ELF-1 (cell line): ENCODE measurements at regions not wholly inside any gene's neighbourhood (a gene's known extent, or its start where the extent isn't known, plus 50 kb on each side); places are given as distances from the start of the nearest gene placed in this dataset.
"Not testable (repeated sequence)": the region's sequence is repeated elsewhere in the genome, so short reads cannot be mapped to it uniquely, and the experiment has no call there.

Source experiments
- DNase-seq: peaks from one replicate; pipeline ENCODE4 v3.0.0-alpha.2; 2016; ENCODE audit warnings: low read depth, low spot score

DNA sequence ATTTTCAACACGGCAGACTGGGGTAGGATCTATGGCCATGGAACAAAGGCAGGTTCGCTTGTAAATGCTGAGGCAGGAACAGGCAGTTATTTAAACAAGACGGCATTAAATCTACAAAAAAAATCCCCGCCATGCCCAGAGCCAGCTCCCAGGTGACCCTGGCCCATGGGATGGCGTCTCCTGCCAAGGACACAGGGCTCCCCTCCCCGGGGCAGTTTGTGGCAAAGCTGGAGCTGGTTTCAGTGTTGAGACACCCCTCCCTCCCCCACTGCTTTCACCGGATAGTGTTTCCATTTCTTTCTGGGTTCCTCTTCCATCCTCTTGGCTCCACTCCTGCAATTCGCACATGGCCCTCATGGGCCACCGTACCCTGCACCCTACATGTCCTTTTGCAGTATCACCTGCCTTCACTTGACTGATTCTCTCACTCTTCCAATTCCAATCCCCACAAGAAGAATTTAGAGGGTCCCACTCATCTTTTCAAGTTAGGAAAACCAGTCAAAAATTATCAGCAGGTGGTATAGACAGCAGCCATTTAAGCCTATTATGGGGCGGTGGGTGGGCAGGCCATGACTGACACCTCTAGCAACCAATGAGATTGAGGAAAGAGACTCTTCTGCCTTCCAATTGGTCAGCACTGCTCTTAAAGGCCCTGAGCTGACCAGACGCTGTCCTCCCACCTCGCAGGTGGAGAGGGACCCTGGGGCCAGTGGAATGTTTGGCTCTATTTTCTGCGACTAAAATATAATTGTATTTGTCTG lies 52.0 kb downstream of the OLIG1 start:
- DNase-seq: peak; percentile 78

DNA sequence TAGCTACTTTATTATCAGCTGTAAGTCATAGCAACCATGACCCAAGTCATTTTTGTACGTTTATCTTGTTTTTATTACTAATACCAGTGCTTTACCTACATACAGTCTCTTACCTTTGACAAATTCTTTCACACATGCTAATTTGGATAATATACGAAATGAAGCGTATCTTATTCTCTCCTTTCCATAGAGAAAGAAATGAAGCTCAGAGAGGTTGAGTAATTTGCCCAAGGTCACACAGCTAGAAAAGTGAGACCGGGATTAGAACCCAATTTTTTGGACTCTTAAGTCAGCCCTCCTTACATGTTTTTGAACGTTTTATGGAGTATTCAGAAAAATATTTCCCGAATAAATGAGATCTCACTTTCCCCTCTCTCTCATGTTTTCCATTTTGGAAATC lies 52.6 kb downstream of the OLIG1 start:
- no peak for DNase-seq

DNA sequence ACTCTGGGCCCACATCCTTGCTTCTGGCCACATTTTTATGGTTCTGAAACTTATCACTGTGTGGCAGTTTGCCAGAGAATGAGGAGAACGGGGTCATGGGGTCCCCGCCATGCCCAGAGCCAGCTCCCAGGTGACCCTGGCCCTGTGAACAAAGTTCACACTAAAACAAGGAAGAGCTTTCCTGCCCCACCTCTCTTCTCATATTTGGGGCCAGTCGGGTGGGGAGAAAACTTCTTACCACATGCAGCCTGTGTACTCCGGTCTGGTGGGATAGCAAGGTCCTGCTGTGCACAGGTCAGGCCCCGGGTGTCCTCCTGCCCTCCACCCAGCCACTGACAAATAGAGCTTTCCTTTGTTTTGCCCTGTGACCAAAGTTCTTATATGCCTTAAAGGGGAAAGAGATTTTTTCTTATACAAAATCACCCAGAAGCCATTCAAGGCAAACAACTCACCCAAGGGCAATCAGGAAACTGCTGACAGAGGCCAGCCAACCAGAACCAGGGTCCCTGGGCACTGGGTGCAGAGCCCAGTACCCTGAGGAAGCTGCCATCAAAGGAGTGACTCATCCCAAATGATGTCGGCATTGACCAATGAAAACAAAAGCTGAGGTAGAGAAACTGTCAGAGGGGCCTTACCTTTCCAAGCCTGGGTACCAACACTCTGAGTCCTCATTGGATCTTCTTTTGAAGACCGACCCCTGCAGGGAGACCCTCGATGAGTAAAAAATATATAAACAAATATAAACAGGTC lies 53.6 kb downstream of the OLIG1 start:
- no peak for DNase-seq

DNA sequence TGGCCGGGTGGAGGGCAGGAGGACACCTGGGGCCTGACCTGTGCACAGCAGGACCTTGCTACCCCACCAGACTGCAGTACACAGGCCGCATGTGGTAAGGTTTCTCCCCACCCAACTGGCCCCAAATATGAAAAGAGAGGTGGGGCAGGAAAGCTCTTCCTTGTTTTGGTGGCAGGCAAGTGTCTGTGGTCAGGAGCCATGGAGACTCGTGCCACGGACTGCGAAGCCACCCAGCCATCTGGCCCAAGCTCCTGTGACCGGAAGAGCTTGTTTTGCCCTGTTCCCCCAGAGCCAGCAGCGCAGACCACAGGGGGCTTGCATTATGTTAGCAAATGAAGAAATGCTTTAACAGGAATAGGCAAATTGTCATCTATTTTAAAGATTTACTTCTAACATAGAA lies 54.9 kb downstream of the OLIG1 start:
- no peak for DNase-seq

DNA sequence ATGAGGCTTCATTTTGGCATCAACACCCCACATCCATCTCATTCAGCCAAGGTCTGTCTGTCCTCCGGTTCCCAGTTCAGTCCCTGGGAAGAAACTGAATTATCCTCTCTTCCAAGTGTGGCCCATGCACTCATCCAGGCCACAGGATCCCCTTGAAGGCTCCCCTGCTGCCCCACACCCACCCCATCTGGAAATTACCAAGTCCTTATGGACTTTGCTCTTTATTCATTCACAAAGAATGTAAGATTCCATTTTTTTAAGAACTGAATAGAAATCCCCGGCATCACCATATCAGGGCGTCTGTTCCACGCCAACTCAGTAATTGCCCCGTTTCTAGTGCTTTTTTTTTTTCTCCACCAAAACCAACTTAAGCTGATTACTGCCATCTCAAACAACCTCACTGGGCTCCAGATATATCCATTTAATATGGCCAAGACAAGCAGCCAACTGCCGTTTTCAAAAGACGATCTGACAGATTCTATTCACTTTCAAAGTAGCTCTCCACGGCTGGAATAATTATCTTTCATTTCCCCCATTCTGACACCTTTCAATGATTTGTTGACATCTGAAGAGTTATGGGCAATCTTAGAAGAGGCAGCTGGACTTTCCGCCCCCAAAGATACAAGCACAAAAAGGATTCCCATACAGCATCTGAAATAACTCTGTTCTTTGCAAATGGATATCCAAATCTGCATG lies 55.9 kb downstream of the OLIG1 start:
- no peak for DNase-seq

DNA sequence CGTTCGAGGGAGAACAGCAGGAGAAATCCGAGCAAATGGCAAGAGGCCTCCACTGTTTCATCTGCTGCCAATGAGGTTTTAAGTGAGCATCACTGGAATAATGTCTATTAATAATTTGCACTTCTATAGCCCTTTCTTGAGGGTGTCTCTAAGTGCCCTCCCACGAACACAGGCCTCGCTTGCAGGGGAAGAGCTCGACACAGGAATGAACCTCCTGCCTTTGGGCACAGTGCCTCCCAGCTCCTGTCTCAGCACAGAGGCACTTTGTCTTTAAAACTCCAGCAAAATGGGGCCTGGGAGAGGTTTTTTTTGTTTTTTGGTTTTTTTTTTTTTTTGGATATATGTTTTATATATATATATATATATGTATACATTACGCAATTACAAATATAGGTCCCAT lies 56.6 kb downstream of the OLIG1 start:
- no peak for DNase-seq

DNA sequence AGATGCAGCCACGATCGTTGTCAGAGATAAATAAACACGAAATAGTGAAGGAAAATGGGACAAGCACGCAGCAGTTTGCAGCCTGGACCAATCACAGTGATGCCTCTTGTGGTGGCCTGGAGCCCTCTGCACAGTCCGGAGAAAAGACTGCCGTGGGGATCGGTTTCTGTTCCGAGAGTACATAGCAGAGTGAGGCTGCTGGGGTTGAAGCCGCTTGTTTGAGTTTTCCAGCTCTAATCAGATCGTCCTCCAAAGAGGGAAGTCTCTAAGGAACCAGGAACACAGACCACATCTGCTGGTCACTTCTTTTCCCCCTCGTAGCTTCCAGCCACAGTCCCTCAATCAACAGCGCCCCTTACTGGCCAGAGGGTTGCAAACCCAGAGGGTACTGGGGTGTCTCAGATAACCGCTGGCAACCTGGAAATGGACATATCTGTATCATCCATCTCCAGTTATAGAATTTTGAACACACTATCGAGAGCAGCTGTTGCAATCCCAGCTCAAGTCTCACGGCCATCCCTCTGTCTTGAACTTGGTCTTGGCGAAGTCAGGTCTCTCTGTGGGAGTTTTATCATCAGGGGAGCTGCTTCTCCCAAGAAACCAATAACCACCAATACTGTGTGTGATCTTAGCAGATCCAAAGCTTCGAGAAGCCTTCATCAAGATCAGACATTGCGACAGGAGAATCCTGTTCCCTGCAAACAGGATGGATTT lies 57.4 kb downstream of the OLIG1 start:
- DNase-seq: peak; percentile 84

DNA sequence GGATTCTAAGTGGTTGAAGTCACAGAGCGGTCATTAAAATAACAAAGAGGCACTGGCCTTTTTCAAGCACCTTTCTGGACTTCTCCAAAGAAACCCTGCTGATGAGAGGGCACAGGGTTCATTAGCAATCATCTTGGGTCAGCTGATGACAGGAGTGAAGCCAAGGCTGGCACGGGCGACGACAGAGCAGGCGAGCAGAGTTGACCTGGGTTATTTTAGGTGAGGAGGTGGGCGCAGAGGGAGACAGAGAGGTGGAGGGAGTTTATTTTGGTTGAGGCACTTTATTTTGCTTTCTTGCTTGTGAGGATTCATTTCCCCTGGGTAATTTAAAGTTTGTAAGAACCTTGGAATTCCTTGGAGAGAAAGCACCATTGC lies 57.9 kb downstream of the OLIG1 start:
- DNase-seq: no peak

DNA sequence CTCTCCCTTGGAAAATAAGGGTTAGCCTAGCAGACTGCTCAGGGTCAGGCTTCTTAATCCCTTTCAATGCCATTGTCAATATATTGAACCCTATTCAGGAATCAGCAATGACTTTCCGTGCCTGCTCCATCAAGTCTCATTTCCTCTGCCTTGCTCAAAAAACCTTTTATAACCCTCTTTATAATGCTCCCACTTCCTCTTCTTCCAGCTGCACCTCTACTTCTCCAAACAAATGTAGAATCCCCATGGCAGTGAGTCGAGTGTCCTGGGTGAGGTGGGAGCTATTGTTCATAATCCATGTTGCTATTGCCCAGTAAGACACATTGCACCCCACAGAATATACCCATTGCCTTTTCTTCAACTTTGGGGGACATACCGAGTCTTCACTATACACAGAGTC lies 58.6 kb downstream of the OLIG1 start:
- no peak for DNase-seq

DNA sequence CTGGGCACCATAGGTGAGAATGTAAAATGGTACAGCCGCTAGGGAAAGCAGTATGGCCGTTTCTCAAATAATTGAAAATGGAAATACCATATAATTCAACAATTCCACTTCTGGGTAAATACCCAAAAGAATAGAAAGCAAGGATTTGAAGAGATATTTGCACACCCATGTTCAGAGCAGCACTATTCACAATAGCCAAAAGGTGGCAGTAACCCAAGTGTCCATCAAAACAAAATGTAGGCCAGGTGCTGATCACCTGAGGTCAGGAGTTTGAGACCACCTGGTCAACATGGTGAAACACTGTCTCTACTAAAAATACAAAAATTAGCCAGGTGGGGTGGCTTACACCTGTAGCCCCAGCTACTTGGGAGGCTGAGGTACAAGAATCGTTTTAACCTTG lies 62.1 kb downstream of the OLIG1 start:
- no peak for DNase-seq

DNA sequence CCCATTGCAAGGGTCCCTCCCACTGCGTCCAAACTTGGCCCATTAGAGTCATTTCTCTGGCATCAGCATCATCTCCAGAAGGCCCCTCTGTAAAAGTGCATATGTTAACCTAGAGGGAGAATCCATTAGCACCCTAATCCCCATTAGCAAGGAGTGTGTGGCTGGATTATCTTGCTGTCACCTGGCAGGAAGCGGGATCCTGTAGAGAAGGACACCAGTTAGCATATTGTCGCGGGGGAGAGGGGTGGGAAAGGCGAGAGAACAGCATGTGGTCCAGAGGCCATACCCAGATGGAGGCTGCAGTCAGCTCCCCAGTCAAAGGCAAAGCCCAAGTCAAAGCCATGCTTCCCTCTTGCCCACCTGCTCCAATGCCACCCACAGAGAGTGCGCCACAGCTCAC lies 64.0 kb downstream of the OLIG1 start:
- DNase-seq: no peak

DNA sequence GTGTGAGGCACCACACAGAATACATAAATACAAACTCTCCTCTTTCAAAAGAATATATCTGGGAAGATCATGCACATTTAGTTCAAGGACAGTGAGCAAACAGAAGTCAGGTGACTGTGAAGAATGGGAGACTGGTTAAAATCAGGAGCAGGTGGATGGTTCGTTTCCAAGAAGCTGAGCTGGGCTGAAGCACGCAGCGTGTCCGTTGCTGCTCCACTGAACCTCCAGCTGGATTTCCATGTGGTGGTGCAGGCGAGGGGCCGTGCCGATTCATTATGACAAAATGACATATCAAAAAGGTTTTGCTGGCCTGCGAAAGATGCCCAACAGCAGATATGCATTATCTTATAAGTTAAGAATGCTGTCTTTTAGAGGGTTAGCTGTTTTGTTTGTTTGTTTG lies 66.0 kb downstream of the OLIG1 start:
- no peak for DNase-seq

DNA sequence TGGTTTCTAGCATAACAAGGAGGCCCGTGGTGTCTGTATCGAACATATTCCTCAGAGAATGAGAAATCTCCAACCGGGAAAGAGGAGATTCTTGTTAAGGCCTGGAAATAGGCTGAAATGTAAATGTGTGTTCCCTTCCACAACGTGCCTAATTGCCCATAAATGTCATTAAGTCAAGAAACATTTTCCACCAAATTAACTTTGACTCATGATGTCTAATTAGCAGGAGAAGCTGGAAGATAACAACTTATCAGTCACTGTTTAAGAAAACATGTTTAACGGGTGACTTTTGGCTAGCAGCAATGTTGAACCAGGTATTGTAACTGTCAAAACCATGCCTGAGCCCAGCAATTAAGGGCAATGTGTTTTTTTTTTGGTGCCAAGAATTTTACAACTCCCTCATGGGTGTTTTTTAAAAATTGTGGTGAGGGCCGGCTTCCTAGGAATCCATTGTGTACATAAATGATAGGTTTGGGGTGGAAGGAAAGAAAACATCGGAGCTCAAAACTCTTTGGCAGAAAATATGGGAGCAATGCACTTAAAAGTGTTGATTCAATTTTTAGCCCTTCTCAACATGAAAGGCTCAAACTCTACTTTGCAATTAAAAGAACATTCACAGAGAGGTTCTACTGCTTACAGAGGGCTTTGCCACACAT lies 67.0 kb downstream of the OLIG1 start:
- DNase-seq: no peak

DNA sequence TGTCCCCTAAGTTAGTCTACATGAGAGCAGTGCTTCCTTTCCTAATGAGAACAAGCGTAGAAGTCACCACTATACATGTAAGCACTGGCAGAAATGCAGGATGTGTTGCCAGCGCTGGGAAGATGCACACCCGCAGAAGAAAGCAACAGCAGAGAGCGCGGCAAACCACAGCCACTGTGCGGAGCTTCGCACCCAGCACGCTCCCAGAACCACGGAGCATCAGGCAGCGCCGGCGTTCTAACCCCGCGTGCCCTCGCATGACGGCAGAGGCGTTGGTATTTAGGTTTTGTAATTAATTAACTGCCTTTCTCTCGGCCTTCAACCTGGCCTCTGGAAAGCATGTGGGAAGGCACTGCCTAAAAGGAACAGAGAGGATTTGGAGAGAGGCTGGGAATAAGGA lies 69.1 kb downstream of the OLIG1 start:
- no peak for DNase-seq

DNA sequence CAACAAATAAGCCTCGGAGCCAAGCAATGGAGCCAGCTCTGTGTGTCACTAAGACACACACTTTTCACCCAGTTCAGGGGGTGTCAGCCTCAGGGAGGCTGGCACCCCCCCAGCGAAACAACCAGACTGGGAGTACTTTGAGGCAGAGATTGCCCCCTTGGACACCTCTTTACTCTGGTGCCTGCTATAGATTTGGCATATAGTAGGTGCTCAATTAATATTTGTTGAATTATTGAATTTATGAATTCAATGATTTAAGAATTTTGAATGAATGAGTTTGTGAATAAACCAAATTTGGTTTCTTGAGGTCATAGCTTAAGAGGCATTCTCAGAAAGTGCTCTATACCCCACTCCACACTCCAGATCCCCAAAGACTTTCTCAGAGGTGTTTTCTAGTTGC lies 70.3 kb downstream of the OLIG1 start:
- no peak for DNase-seq

DNA sequence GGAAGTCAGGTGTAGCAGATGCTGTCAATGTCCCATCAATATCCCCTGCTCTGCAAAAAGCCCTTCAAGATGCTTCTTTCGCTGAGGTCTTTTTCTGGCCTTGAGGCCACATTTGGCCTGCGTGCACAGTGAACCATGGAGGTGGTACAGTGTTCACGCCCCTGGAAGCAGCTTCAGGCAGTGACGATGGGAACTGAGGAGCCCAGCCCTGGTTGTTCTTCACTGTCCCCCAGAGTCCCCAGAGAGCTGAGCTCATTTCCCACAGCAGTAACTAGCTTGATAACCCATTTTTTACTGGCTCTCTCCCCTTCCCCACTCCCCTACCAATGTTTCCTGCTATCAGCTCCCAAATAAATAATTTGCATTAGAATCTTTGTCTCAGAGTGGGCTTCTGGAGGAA lies 76.5 kb downstream of the OLIG1 start:
- DNase-seq: no peak

DNA sequence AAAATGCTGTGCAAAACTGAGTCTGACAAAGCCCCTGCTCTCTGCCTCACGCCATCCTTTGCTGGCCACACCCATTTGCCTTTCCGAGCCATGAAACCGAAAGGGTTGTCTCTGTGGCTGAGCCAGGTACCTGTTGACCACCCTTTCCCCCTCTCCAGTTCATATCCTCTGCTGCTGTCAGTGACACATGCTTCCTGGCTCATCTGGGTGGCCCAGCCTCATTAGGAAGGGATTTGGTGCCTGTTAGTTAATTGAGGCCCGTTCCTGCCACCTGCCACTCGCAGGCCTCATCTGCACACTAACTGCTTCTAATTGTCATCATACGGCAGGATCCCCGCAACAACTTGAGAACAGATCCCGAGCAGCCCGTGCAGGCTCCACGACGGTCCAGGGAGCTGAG lies 79.2 kb downstream of the OLIG1 start:
- DNase-seq: no peak

DNA sequence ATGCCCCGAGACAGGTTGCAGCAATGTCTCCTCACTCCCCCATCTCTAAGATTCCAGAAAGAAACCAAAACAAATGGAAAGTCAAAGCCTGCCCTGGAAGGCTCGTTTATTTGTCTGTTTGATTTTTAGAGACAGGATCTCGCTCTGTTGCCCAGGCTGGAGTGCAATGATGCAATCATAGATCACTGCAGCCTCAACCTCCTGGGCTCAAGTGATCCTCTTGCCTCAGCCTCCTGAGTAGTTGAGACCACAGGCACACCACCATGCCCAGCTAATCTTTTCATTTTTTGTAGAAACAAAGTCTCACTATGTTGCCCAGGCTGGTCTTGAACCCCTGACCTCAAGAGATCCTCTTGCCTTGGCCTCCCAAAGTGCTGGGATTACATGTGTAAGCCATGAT lies 78.8 kb upstream of the IFNAR2 start:
- not testable (repeated sequence) for DNase-seq

DNA sequence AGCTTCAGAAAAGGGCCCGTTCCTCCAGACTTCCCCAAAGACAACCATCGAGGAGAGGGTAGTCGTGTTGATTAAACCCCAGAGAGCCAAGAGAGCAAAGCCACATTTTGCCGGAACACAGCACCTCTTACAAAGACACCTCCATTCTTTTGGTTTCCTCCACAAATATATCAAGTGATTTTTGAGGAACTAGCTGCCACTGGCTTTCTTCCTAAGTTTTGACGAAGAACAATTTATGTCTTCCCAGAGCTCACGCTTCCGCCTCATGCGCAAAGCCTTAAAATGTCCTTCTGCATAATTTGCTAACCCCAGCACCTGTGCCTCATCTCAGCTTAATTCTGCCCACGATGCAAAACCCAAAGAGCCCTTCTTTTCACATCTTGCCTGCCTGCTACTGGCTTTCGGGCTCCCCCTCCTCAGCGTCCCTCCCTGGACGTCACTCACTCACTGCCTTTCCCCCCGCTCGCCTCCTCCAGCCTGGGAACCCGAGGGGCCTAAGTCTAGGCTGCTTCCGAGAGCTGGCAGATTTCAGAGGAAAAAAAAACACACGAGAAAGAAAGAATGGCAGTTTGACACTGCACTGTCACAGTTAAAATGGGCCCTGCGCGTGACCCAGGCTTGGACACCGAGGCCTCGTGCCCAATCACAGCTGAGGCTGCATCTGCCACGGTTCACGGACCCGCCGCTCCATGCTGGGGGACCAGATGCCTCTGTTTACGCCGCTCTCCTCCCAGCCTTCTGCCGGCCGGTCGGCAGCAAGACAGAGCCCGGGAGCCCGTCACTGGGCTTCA lies 77.6 kb upstream of the IFNAR2 start:
- DNase-seq: no peak

DNA sequence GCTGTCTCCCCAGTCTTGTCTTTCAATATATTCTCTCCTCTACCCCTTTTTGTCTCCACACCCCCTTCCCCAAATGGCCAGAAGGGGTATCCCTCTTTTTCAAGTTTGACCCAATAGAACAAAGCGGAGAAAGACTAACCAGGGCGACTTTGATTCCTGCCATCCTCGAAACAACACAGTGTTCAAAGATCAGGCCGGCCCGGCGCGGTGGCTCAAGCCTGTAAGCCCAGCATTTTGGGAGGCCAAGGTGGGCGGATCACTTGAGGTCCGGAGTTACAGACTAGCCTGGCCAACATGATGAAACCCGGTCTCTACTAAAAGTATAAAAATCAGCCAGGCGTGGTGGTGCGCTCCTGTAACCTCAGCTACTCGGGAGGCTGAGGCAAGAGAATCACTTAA lies 77.0 kb upstream of the IFNAR2 start:
- no peak for DNase-seq

DNA sequence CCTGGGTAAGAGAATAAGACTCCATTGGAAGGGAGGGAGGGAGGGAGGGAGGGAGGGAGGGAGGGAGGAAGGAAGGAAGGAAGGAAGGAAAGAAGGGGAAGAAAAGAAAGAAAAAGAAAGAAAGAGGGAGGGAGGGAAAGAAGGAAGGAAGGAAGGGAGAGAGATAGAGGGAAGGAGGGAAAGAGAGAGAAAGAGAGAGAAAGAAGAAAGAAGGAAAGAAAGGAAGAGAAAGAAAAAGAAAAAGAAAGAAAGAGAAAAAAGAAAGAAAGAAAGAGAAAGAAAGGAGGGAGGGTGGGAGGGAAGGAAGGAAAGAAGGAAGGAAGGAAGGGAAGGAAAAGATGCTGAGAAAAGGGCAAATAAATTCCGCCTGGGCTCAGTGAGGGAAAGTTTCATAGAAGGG lies 74.7 kb upstream of the IFNAR2 start:
- DNase-seq: no peak
